Duodenal mucosa (tissue), 2 donors: ENCODE measurements at regions not wholly inside any gene's neighbourhood (a gene's known extent, or its start where the extent isn't known, plus 50 kb on each side); places are given as distances from the start of the nearest gene placed in this dataset.

Experiments
- H3K27ac ChIP-seq: one replicate; pipeline ENCODE4 v1.7.0; 2013; ENCODE audit warnings: low read depth, low read length
- H3K27me3 ChIP-seq, 2 donors: one replicate each; pipeline ENCODE4 v1.7.0; 2013; ENCODE audit warnings: low read length in 2 of 2, control low read depth in 1 of 2; ENCODE audit not compliant: insufficient read depth in 2 of 2, control insufficient read depth in 1 of 2
- H3K36me3 ChIP-seq, 2 donors: one replicate each; pipeline ENCODE4 v1.7.0; 2013; ENCODE audit warnings: low read length in 2 of 2, control low read depth in 1 of 2; ENCODE audit not compliant: insufficient read depth in 2 of 2, control insufficient read depth in 1 of 2
- H3K4me1 ChIP-seq, 2 donors: one replicate each; pipeline ENCODE4 v1.7.0; 2013; ENCODE audit warnings: low read length in 2 of 2, control low read depth in 1 of 2; ENCODE audit not compliant: insufficient read depth in 2 of 2, control insufficient read depth in 1 of 2
- H3K4me3 ChIP-seq, 2 donors: one replicate each; pipeline ENCODE4 v1.7.0; 2013; ENCODE audit warnings: low read length in 2 of 2, low read depth in 1 of 2
- H3K9ac ChIP-seq, 2 donors: one replicate each; pipeline ENCODE4 v1.7.0; 2013; ENCODE audit warnings: low read length in 2 of 2, low read depth in 1 of 2
- H3K9me3 ChIP-seq, 2 donors: one replicate each; pipeline ENCODE4 v1.7.0; 2013; ENCODE audit warnings: low read length in 2 of 2, control low read depth in 1 of 2; ENCODE audit not compliant: control insufficient read depth in 1 of 2

- no peak overlapping the region for H3K9ac ChIP-seq
- no peaks in the 10 kb centered on the region for H3K27me3 ChIP-seq
- no peak overlapping the region for H3K4me3 ChIP-seq
- no peaks in the 10 kb centered on the region for H3K36me3 ChIP-seq
- H3K9me3 ChIP-seq, result no peaks in the 10 kb centered on the region
- no peaks in the 10 kb centered on the region for H3K4me1 ChIP-seq
- no peak overlapping the region for H3K27ac ChIP-seq
Measured at GRCh38 chr14:25150934-25151790, 101.2 kb upstream of the STXBP6 start.

- no peak overlapping the region for H3K4me3 ChIP-seq
- H3K36me3 ChIP-seq, result no peaks in the 10 kb centered on the region
- H3K9me3 ChIP-seq, result no peaks in the 10 kb centered on the region
- H3K27me3 ChIP-seq, result no peaks in the 10 kb centered on the region
- H3K4me1 ChIP-seq, result no peaks in the 10 kb centered on the region
- H3K27ac ChIP-seq, result no peak overlapping the region
- H3K9ac ChIP-seq, result no peak overlapping the region
Measured at GRCh38 chr14:25150401-25150800, 100.5 kb upstream of the STXBP6 start.

- Histone ChIP-seq H3K9ac (no peak overlapping the region), H3K4me3 (no peak overlapping the region), H3K9me3 (no peaks in the 10 kb centered on the region), H3K36me3 (no peaks in the 10 kb centered on the region), H3K4me1 (no peaks in the 10 kb centered on the region), H3K27me3 (peaks cover 0 to 11% of the 10 kb centered on the region in 2 donors), H3K27ac (no peak overlapping the region)
Measured at GRCh38 chr14:25140411-25140810, 90.5 kb upstream of the STXBP6 start.

GRCh38 chr14:25136811-25137210 is 86.9 kb upstream of the STXBP6 start:
- H3K27ac ChIP-seq, result no peak overlapping the region
- H3K4me3 ChIP-seq, result no peak overlapping the region
- no peak overlapping the region for H3K9ac ChIP-seq
- H3K9me3 ChIP-seq, result no peaks in the 10 kb centered on the region
- H3K4me1 ChIP-seq, result peaks cover 3 to 8% of the 10 kb centered on the region in 2 donors
- H3K27me3 ChIP-seq, result peaks cover 3 to 14% of the 10 kb centered on the region in 2 donors
- H3K36me3 ChIP-seq, result no peaks in the 10 kb centered on the region

GRCh38 chr14:25134184-25134583 is 84.2 kb upstream of the STXBP6 start:
- Histone ChIP-seq H3K36me3 (no peaks in the 10 kb centered on the region), H3K27ac (no peak overlapping the region), H3K4me3 (no peak overlapping the region), H3K27me3 (peaks cover 3 to 17% of the 10 kb centered on the region in 2 donors), H3K9ac (no peak overlapping the region), H3K9me3 (no peaks in the 10 kb centered on the region), H3K4me1 (peaks cover 3 to 8% of the 10 kb centered on the region in 2 donors)

GRCh38 chr14:25132732-25133422 is 82.9 kb upstream of the STXBP6 start:
- Histone ChIP-seq H3K9me3 (no peaks in the 10 kb centered on the region), H3K9ac (no peak overlapping the region), H3K27me3 (peaks cover 3 to 17% of the 10 kb centered on the region in 2 donors), H3K4me3 (peak overlapping the region in 1 of 2 donors; percentile 17), H3K4me1 (peaks cover 3 to 8% of the 10 kb centered on the region in 2 donors), H3K36me3 (no peaks in the 10 kb centered on the region), H3K27ac (no peak overlapping the region)

- Histone ChIP-seq H3K36me3 (no peaks in the 10 kb centered on the region), H3K27ac (no peak overlapping the region), H3K4me1 (peaks cover 3 to 8% of the 10 kb centered on the region in 2 donors), H3K9ac (no peak overlapping the region), H3K4me3 (no peak overlapping the region), H3K9me3 (no peaks in the 10 kb centered on the region), H3K27me3 (peaks cover 3 to 17% of the 10 kb centered on the region in 2 donors)
Measured at GRCh38 chr14:25132094-25132493, 82.1 kb upstream of the STXBP6 start.

- no peak overlapping the region for H3K27ac ChIP-seq
- no peaks in the 10 kb centered on the region for H3K27me3 ChIP-seq
- H3K9me3 ChIP-seq, result no peaks in the 10 kb centered on the region
- H3K9ac ChIP-seq, result no peak overlapping the region
- no peaks in the 10 kb centered on the region for H3K4me1 ChIP-seq
- H3K4me3 ChIP-seq, result no peak overlapping the region
- no peaks in the 10 kb centered on the region for H3K36me3 ChIP-seq
Measured at GRCh38 chr14:25122843-25123242, 72.9 kb upstream of the STXBP6 start.

GRCh38 chr14:25122211-25122610 is 72.3 kb upstream of the STXBP6 start:
- no peak overlapping the region for H3K9ac ChIP-seq
- no peak overlapping the region for H3K27ac ChIP-seq
- H3K9me3 ChIP-seq, result no peaks in the 10 kb centered on the region
- H3K4me3 ChIP-seq, result no peak overlapping the region
- H3K36me3 ChIP-seq, result no peaks in the 10 kb centered on the region
- H3K4me1 ChIP-seq, result no peaks in the 10 kb centered on the region
- H3K27me3 ChIP-seq, result no peaks in the 10 kb centered on the region

GRCh38 chr14:25121337-25122129 is 71.6 kb upstream of the STXBP6 start:
- Histone ChIP-seq H3K4me1 (no peaks in the 10 kb centered on the region), H3K27ac (no peak overlapping the region), H3K27me3 (no peaks in the 10 kb centered on the region), H3K4me3 (no peak overlapping the region), H3K9me3 (no peaks in the 10 kb centered on the region), H3K9ac (no peak overlapping the region), H3K36me3 (no peaks in the 10 kb centered on the region)
